ENCODE measurements at regions not wholly inside any gene's neighbourhood (a gene's known extent, or its start where the extent isn't known, plus 50 kb on each side); places are given as distances from the start of the nearest gene placed in this dataset.
"Not testable (repeated sequence)": the region's sequence is repeated elsewhere in the genome, so short reads cannot be mapped to it uniquely, and the experiment has no call there.

GRCh38 chrX:112945826-112946225 lies 105.2 kb upstream of the AMOT start:
- ChIA-PET POLR2A (ENCODE audit: low non-redundant PET) (no interaction called here), CTCF (no interaction called here)
- DNase-seq (ENCODE audit: low spot score) = no peak
- H3K27ac ChIP-seq = no peak overlapping the region
- TF ChIP-seq CTCF (conservative IDR thresholded peaks at IDR 0.05; ENCODE audit: low read depth) = no peak

- no peak for TF ChIP-seq CTCF (conservative IDR thresholded peaks at IDR 0.05; ENCODE audit: low read depth)
- ChIA-PET POLR2A (ENCODE audit: low non-redundant PET) (no interaction called here), CTCF (interaction anchor here (0.6 kb wide), 1 partner anchor 1198 kb away, joined by 3 read pairs; no protein-coding TSS in a partner anchor)
- no peak for DNase-seq (ENCODE audit: low spot score)
- no peak overlapping the region for H3K27ac ChIP-seq
Observed at GRCh38 chrX:112941209-112941837, 100.7 kb upstream of the AMOT start.

- no peak for TF ChIP-seq CTCF (conservative IDR thresholded peaks at IDR 0.05; ENCODE audit: low read depth)
- CTCF ChIA-PET = no interaction called here
- DNase-seq (ENCODE audit: low spot score) = no peak
- POLR2A ChIA-PET (ENCODE audit: low non-redundant PET) = no interaction called here
- no peak overlapping the region for H3K27ac ChIP-seq
Observed at GRCh38 chrX:112935029-112935428, 94.4 kb upstream of the AMOT start.

GRCh38 chrX:112931900-112932299 lies 91.3 kb upstream of the AMOT start:
- POLR2A ChIA-PET (ENCODE audit: low non-redundant PET) = no interaction called here

GRCh38 chrX:112931478-112931877 lies 90.8 kb upstream of the AMOT start:
- no peak for TF ChIP-seq CTCF (conservative IDR thresholded peaks at IDR 0.05; ENCODE audit: low read depth)
- DNase-seq (ENCODE audit: low spot score) = no peak
- POLR2A ChIA-PET (ENCODE audit: low non-redundant PET) = no interaction called here
- no peak overlapping the region for H3K27ac ChIP-seq
- CTCF ChIA-PET = no interaction called here

More at GRCh38 chrX:112931900-112932299, 91.3 kb upstream of the AMOT start:
- CTCF ChIA-PET = no interaction called here
- DNase-seq (ENCODE audit: low spot score) = no peak
- no peak overlapping the region for H3K27ac ChIP-seq
- no peak for TF ChIP-seq CTCF (conservative IDR thresholded peaks at IDR 0.05; ENCODE audit: low read depth)

- DNase-seq (ENCODE audit: low spot score); CTCF ChIA-PET; POLR2A ChIA-PET (ENCODE audit: low non-redundant PET); H3K27ac ChIP-seq: not testable (repeated sequence)
Observed at GRCh38 chrX:112923381-112923780, 82.8 kb upstream of the AMOT start.

GRCh38 chrX:112913807-112914206 lies 73.2 kb upstream of the AMOT start:
- ChIA-PET CTCF (no interaction called here), POLR2A (ENCODE audit: low non-redundant PET) (no interaction called here)
- TF ChIP-seq CTCF (conservative IDR thresholded peaks at IDR 0.05; ENCODE audit: low read depth) = no peak
- no peak for DNase-seq (ENCODE audit: low spot score)
- H3K27ac ChIP-seq = no peak overlapping the region
